GM13977 (cell line): ENCODE measurements at regions not wholly inside any gene's neighbourhood (a gene's known extent, or its start where the extent isn't known, plus 50 kb on each side); places are given as distances from the start of the nearest gene placed in this dataset.
A peak's percentile ranks its signal among the peaks of the same experiment; 100 is the strongest.
"Not testable (repeated sequence)": the region's sequence is repeated elsewhere in the genome, so short reads cannot be mapped to it uniquely, and the experiment has no call there.

Experiments used
- DNase-seq: peaks from one replicate; pipeline ENCODE4 v3.0.0; 2012; ENCODE audit warnings: low spot score
- CTCF ChIP-seq: IDR thresholded peaks from 2 replicates; pipeline ENCODE4 v1.5.1; 2012; ENCODE audit warnings: mild to moderate bottlenecking, control low read depth; ENCODE audit not compliant: insufficient read depth; ENCODE audit errors: extremely low read depth, missing control alignments
- in situ Hi-C: fragments of 300-500 bp; cut with MboI; formaldehyde crosslinking; loops from one replicate; pipeline ENCODE4 v1.12.0; 2022; ENCODE audit warnings: low sequenced_read_pairs, low pct_unique_long_range_greater_than_20kb, mixed read lengths, inconsistent platforms; ENCODE audit not compliant: unreplicated experiment

- TF ChIP-seq CTCF, result no peak
- in situ Hi-C loops, result no loop called here
- no peak for DNase-seq
These were observed 98.0 kb downstream of the TRIM27 start for GRCh38 chr6:28825732-28826293.

DNA sequence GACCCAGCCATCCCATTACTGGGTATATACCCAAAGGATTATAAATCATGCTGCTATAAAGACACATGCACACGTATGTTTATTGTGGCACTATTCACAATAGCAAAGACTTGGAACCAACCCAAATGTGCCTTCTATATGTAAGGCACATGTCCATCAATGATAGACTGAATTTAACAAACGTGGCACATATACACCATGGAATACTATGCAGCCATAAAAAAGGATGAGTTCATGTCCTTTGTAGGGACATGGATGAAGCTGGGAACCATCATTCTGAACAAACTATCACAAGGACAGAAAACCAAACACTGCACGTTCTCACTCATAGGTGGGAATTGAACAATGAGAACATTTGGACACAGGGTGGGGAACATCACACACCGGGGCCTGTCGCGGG is 92.1 kb downstream of the TRIM27 start:
- in situ Hi-C loops, DNase-seq: not testable (repeated sequence)

- DNase-seq, in situ Hi-C loops: not testable (repeated sequence)
These were observed 87.1 kb downstream of the TRIM27 start for GRCh38 chr6:28836703-28837102.

DNA sequence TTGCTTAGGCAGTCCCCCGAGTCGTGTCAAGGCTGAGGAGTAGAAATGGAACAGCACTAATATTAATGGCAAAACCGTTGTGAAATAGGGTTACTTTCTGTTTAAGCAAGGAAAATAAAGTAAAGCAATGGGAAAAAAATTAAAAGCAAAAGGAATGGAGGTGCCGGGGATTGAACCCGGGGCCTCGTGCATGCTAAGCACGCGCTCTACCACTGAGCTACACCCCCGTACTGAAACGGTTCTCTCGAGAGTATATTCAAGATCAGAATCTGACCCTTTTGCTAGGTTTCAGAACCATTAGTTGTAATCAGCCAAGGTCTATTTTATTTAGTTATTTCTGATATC is 85.5 kb downstream of the TRIM27 start:
- DNase-seq, result peak; percentile 64
- in situ Hi-C loops, result no loop called here
- TF ChIP-seq CTCF, result no peak

DNA sequence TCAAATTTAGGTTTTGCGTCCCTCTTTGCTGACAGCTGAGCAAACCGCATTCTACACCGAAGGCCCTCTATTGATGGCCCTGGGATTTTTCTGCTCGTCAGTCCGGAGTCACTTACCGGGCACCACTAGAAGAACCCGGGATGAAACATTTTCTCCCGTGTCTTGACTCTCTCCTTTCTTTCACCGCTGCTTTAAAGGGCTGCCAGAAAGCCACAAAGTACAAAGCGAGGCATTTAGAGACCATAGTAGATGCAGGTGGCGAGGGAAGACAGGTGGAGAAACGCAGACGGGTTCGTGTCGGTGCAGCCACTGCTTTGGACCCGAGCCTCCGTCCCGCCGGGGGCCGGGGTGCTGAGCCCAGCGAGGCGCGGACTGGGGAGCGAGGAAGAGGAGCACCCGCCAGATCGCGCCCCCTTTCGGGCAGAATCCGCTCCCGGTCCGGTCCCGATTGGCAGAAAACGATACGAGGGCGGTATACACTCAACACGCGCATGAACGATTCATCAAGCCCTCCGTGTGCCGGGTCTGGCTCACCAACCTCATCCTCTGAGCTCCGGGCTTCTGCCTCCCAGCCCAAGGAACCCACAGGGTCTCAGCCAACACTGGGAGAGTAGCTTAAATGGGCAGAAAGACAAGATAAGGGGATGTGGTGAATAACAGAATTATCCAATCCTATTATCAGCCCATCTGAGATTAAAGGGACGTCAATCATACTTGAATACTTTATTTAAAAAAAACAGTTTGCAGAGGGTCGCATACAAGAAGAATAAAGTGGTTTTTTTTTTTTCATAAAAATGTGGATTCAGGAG is 84.9 kb downstream of the TRIM27 start:
- TF ChIP-seq CTCF, result peak; percentile 67

GRCh38 chr6:28839443-28840120 is 84.2 kb downstream of the TRIM27 start:
- no peak for DNase-seq
- no peak for TF ChIP-seq CTCF
- in situ Hi-C loops, result no loop called here

More for the DNA sequence above, 84.9 kb downstream of the TRIM27 start:
- peak; percentile 77 for DNase-seq
- in situ Hi-C loops, result no loop called here

DNA sequence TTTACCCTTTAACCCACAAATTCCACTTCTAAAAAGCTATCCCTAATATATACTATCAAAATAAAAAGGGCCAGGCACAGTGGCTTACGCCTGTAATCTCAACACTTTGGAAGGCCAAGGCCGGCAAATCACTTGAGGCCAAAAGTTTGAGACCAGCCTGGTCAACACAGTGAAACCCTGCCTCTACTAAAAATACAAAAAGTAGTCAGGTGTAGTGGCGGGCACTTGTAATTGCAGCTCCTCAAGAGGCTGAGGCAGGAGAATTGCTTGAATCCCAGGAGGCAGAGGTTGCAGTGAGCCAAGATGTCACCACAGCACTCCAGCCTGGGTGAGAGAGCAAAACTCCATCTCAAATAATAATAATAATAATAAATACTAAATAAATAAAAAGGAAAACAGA is 82.5 kb downstream of the TRIM27 start:
- no peak for TF ChIP-seq CTCF
- in situ Hi-C loops, result no loop called here
- DNase-seq, result no peak
